ENCODE measurements at regions not wholly inside any gene's neighbourhood (a gene's known extent, or its start where the extent isn't known, plus 50 kb on each side); places are given as distances from the start of the nearest gene placed in this dataset.

DNA sequence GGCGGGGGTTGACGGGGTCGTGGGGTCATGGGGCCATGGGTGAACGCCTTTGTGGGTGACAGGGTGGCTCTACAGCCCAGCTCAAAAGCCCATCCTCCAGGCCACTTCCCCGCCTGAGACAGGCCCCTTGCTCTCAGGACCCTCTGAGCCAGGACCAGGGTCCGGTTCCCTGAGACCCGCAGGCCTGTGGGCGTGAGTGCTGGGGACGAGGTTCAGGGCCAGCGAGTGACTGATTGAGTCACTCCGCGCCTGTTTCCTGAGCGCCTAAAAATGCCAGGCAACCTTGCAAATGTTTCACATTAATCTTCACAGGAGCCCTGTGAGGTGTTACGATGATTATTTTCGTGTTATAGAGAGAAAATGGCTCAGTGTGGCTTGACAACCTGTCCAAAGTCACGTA lies 97.8 kb downstream of the ZNF674 start:
- DNase-seq, result no peak

- DNase-seq, result peak; percentile 72
Measured at GRCh38 chrX:46446727-46447378, 98.4 kb downstream of the ZNF674 start.

GRCh38 chrX:46444011-46444410 lies 101.2 kb downstream of the ZNF674 start:
- no peak for DNase-seq

- DNase-seq, result no peak
Measured at GRCh38 chrX:46436744-46437143, 108.5 kb downstream of the ZNF674 start.

DNA sequence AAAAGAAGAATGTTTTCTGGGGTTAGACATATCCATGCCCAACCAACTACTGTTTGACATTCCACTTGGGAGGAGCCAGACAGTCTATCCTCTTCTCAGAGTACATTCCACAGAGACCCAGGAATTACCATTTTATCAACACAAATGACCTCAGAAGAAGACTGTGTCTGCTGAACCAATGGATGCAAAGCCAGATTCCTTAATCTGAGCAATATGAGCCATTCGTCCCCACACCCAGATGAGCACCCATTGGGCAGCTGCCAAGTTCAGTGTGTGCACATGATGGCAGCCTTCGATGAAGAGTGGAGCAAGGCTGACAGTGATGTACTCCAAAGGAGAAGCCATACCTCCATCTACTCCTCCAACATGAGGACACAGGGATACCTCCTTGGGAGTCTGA lies 111.3 kb downstream of the ZNF674 start:
- no peak for DNase-seq

DNA sequence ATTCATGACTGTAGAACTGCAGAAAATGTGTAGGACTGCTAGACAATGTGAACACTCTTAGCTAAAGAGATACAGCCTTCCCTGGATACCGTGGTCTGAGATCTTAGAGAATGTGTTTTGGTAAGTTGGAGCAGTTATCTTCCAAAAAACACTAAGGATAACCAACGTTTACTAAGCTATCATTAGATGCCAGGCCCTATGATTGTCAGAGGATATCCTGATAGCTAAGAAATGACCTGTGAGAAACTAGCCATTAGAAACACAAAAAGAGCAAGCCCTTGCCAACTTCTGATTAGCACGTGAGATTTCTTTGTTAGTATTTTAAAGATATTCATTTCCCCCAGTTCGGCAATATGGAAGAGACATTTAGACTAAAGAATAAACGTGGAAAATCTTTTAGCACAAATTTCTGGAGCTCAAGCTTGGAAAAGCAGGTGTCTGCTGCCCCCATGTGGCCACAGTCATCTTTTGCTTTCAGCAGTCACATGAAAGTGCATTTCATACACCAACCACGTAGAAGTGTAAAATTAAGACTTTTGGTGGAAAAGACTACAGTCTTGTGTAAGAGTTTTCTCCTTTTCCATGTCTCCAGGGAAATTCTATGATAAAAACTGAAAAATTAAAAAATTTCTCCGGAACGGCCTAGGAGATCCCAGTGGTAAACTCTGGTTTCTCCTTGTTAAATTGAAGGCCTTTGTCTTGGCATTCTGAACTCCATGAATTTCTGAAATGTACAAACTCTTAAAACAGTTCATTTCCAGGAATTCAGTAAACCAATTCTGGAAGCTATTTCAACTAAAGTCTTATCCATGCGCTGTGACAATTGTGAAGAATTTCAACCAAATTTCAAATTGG lies 136.4 kb downstream of the ZNF674 start:
- peak; percentile 27 for DNase-seq

DNA sequence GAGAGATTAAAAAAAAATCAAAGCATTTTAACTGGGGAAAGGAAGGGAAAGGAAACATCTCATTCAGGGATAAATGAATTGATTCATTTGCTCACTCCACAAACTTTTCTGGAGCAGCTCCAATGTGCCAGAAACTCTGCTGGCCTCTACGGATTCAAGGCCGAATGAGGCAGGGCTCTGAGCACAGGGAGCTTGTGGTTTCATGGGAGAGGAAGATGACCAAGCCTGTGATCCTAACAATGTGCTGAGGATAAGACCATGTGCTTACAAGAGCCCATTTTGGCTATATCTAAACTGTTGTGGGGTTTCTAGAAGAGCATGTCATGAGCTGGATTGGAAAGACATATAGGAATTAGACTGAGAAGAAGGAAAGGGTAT lies 137.5 kb downstream of the ZNF674 start:
- no peak for DNase-seq

DNA sequence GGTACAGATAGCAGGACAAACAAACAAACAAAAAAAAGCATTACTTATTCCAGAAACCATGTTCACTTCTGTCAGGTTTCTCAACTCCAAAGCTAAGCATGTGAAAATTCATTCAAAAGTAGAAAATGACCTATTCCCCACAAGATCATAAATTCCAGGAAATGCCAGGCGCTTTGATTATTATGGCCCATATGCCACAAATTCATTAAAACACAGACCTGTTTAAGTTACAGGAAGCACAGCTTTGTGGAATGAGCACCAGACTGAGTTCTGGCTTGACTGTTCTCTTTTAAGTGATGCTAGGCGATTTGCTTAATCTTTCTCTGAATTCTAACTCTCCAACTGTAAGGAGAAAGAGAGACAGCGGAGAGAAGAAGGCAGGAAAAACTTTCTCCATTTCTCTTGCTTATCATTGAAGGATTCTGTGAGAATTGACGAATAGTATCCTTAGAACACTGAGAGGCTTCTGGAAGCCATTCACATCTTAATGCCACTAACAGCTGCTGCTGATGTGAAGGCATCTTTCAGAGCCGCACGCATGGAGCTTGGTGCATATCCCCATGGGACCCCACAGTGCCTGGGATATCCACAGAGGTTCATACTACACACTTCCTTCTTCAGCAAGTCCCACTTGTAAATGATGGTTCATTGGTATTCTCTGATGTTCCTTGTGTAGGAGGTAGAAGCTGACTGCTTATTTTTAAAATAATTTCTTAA lies 138.0 kb downstream of the ZNF674 start:
- DNase-seq, result no peak

DNA sequence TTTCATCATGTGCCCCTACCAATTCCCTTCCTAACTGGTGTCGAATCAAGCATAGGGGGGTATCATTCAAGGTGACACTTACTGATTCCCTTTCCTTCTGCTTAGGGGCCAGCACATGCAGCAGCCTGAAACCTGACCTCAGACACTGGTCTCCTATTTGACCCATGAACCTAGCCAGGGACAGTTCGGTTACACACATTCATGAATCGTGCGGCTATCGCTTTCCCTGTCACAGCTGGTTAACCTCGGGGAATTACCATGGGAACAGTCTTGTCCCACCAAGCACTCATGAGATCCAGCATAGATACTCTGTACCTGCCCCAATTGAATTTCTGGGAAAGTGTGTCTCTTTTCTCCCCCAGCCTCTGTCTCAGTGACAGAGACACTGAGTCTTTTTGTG lies 140.4 kb downstream of the ZNF674 start:
- DNase-seq, result no peak

DNA sequence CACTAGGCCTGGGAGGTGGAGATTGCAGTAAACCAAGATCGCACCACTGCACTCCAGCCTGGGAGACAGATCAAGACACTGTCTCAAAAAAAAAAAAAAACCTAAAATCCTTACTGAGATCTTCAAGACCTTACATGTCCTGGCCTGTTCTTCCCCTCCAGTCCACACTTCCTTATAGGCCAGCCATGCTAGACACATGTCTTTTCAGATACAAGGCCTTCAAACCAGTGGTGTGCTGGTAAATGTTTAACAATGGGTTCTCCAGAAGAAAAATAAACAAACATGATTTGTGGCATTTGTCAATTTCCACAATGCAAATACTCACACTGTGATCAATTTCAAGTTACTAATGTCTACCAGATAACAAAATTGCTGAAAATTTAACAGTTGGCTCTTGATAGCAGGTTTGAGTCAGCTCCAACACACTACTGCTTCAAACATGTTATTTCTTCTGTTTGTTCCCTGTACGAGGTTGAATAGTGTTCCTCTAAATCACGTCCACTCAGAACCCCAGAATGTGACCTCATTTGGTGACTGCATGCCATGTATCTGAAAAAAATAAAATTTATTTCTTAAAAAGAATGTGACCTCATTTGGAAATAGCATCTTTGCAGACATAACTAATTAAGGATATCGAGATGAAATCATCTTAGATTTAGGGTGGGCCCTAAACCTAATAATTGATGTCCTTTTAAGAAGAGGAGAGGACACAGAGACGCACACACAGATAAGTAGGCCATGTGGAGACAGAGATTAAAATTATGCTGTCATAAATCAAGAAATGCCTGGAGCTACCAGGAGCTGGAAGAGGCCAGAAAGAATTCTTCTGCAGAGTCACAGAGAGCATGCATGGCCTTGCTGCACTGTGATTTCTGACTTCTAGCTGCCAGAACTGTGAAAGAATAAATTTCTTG lies 144.4 kb downstream of the ZNF674 start:
- DNase-seq, result no peak

- DNase-seq, result no peak
Measured at GRCh38 chrX:46398874-46399273, 146.3 kb downstream of the ZNF674 start.

GRCh38 chrX:46398126-46398525 lies 147.1 kb downstream of the ZNF674 start:
- no peak for DNase-seq

GRCh38 chrX:46386511-46386910 lies 158.7 kb downstream of the ZNF674 start:
- DNase-seq, result no peak

DNA sequence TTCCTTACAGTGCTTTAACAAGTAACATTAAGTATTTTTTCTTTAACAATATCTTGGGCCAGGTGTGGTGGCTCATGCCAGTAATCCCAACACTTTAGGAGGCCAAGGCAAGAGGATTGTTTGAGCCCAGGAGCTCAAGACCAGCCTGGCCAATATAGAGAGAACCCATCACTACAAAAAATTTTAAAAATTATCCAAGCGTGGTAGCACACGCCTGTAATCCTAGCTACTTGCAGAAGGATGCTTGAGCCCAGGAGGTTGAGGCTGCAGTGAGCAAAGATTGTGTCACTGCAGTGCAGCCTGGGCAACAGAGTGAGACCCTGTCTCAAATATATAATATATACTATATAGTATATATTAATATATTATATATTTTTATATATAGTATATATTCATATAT lies 162.2 kb downstream of the ZNF674 start:
- no peak for DNase-seq

- no peak for DNase-seq
Measured at GRCh38 chrX:46382595-46382994, 162.6 kb downstream of the ZNF674 start.

DNA sequence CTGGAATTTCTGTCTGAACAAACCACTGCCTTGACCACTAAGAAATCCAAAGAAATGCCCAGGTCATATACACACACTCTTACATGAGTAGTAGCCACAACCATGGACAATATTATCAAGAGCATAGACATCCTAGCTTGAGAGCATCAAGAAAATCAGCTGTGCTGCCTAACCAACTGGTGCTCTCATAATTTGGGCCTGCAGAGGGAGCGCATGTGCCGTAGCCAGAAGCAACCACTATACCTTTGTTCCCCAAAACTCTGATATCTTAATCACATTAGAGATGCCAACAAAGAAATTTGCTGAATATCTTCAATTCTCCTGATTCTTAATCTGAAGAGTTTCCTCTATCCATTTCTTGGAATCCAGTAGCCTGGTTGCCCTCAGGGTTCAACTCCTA lies 163.6 kb downstream of the ZNF674 start:
- no peak for DNase-seq

DNA sequence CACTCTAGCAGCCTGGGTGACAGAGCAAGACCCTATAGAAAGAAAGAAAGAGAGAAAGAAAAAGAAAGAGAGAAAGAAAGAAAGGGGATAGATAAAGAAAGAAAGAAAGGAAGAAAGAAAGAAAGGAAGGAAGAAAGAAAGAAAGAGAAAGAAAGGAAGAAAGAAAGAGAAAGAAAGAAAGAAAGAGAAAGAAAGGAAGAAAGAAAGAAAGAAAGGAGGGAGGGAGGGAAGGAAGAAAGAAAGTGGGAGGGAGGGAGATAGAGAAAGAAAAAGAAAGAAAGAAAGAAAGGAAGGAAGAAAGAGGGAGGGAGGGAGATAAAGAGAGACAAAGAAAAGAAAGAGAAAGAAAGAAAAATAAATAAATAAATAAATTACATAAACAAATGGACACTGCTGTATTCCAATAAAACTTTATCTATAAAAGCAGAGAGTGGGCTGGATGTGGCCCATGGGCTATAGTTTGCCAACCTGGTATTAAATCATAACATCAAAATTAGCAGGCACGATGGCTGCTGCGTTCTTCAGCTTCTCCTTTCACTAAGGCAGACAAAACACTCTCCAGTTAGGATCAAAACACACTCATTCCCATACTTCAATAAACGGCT lies 165.0 kb downstream of the ZNF674 start:
- no peak for DNase-seq

GRCh38 chrX:46376246-46376885 lies 168.9 kb downstream of the ZNF674 start:
- peak; percentile 0 for DNase-seq

DNA sequence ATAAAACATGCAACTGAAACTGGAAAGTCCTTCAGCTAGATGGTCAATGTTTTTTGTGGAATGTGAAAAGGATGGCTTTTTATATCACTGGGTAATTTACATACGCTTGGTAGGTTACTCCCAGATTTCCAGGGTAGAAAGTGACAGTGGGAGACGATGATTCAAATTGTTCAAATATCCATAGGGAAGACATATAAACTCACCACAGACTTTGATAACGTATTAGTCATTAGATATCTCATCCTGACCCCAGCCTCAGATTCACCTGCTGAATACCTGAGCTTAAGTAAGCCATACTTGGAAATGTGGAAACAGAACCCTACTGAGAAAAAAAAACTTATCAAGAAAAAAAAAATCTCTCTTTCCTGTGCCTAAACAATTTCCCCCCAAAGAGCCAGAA lies 169.4 kb downstream of the ZNF674 start:
- no peak for DNase-seq

- DNase-seq, result no peak
Measured at GRCh38 chrX:46374371-46374770, 170.8 kb downstream of the ZNF674 start.

DNA sequence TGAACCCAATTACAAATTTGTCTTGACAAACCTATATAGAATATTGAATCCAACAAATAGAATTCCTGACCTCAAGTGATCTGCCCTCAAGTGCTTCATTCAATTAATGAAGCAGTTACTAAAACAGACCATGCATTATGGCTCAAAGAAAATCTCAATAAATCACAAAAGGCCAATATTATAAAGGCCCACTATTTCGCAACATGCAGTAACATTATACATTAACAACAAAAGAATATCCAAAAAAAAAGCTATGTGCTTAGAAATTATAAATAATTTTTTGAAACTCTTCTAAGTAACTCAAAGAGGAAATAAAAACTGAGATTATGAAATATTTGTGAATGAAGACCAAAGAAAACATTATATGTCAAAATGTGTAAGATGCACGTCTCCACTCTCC lies 177.7 kb downstream of the ZNF674 start:
- DNase-seq, result no peak
